ENCODE measurements at regions not wholly inside any gene's neighbourhood (a gene's known extent, or its start where the extent isn't known, plus 50 kb on each side); places are given as distances from the start of the nearest gene placed in this dataset.

GRCh38 chr1:17957588-17958267 lies 149.9 kb upstream of the IGSF21 start:
- TF ChIP-seq CTCF (IDR thresholded peaks at IDR 0.05; ENCODE audit: low read depth, low read length) (no peak), POLR2A (IDR thresholded peaks at IDR 0.05; ENCODE audit: extremely low read depth, insufficient read length) (no peak)
